ENCODE measurements at regions not wholly inside any gene's neighbourhood (a gene's known extent, or its start where the extent isn't known, plus 50 kb on each side); places are given as distances from the start of the nearest gene placed in this dataset.

- no peak for FAIRE-seq
- intact Hi-C loops (cut with micrococcal nuclease; ENCODE audit: unreplicated experiment) (no loop called here), in situ Hi-C loops (cut with MboI) (no loop called here)
- Histone ChIP-seq H3K4me3 (no peak overlapping the region), H3K27ac (ENCODE audit: control insufficient read depth, insufficient read depth) (no peak overlapping the region), H3K36me3 (ENCODE audit: control insufficient read depth in 2 of 2, insufficient read depth in 2 of 2, low read length in 1 of 2) (no peaks in the 10 kb centered on the region), H3K4me1 (ENCODE audit: control insufficient read depth, insufficient read depth, low read length) (no peaks in the 10 kb centered on the region), H3K4me2 (ENCODE audit: control insufficient read depth, insufficient read depth) (no peak overlapping the region), H3K27me3 (replicated peaks in 1 of 2; ENCODE audit: control insufficient read depth in 2 of 2, insufficient read depth in 2 of 2, low read length in 1 of 2) (no peaks in the 10 kb centered on the region; a peak in 1 of 4 replicates), H2AFZ (ENCODE audit: control insufficient read depth, low read depth, low read length) (no peak overlapping the region), H3K9ac (ENCODE audit: control insufficient read depth, insufficient read depth, low read length) (no peak overlapping the region), H3K79me2 (ENCODE audit: control insufficient read depth, insufficient read depth, low read length) (no peaks in the 10 kb centered on the region), H3K9me3 (replicated peaks; ENCODE audit: control insufficient read depth, insufficient read depth, low read length) (no peaks in the 10 kb centered on the region), H4K20me1 (ENCODE audit: control insufficient read depth, insufficient read depth) (no peaks in the 10 kb centered on the region)
- DNase-seq (ENCODE audit: low read depth, low spot score): no peak
- ATAC-seq: no peak
- RAD21 ChIA-PET (ENCODE audit: unreplicated experiment): no interaction called here
- CTCF ChIA-PET: interaction anchor here (1.2 to 2.0 kb wide), 2 partner anchors 14 to 594 kb away, joined by 3 to 5 read pairs; no protein-coding TSS in a partner anchor
- TF ChIP-seq NR2C1 (IDR thresholded peaks at IDR 0.05) (no peak), FOS (IDR thresholded peaks at IDR 0.05; ENCODE audit: borderline replicate concordance, extremely low read depth, insufficient read length) (no peak), KLF5 (IDR thresholded peaks at IDR 0.05; ENCODE audit: partially characterized antibody) (no peak), ESRRA (IDR thresholded peaks at IDR 0.05; ENCODE audit: low read length) (no peak), ZZZ3 (IDR thresholded peaks at IDR 0.05; ENCODE audit: control insufficient read depth, insufficient read length, low read depth) (no peak), TCF12 (IDR thresholded peaks at IDR 0.05; ENCODE audit: low read depth, low read length) (no peak), CHD4 (IDR thresholded peaks at IDR 0.05) (no peak), ZBED1 (IDR thresholded peaks at IDR 0.05; ENCODE audit: borderline replicate concordance) (no peak), ASH2L (IDR thresholded peaks at IDR 0.05; ENCODE audit: borderline replicate concordance, low read depth) (no peak), ZNF274 (IDR thresholded peaks at IDR 0.05; ENCODE audit: insufficient read depth, insufficient read length) (no peak), RCOR1 (conservative IDR thresholded peaks at IDR 0.05; ENCODE audit: low read depth, low read length) (no peak), STAT3 (IDR thresholded peaks at IDR 0.05; ENCODE audit: low read depth, low read length) (no peak)
- TF ChIP-seq, protein P1, sequence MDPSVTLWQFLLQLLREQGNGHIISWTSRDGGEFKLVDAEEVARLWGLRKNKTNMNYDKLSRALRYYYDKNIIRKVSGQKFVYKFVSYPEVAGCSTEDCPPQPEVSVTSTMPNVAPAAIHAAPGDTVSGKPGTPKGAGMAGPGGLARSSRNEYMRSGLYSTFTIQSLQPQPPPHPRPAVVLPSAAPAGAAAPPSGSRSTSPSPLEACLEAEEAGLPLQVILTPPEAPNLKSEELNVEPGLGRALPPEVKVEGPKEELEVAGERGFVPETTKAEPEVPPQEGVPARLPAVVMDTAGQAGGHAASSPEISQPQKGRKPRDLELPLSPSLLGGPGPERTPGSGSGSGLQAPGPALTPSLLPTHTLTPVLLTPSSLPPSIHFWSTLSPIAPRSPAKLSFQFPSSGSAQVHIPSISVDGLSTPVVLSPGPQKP (IDR thresholded peaks at IDR 0.05; ENCODE audit: low read depth, low read length): no peak
- TF ChIP-seq, protein P2, sequence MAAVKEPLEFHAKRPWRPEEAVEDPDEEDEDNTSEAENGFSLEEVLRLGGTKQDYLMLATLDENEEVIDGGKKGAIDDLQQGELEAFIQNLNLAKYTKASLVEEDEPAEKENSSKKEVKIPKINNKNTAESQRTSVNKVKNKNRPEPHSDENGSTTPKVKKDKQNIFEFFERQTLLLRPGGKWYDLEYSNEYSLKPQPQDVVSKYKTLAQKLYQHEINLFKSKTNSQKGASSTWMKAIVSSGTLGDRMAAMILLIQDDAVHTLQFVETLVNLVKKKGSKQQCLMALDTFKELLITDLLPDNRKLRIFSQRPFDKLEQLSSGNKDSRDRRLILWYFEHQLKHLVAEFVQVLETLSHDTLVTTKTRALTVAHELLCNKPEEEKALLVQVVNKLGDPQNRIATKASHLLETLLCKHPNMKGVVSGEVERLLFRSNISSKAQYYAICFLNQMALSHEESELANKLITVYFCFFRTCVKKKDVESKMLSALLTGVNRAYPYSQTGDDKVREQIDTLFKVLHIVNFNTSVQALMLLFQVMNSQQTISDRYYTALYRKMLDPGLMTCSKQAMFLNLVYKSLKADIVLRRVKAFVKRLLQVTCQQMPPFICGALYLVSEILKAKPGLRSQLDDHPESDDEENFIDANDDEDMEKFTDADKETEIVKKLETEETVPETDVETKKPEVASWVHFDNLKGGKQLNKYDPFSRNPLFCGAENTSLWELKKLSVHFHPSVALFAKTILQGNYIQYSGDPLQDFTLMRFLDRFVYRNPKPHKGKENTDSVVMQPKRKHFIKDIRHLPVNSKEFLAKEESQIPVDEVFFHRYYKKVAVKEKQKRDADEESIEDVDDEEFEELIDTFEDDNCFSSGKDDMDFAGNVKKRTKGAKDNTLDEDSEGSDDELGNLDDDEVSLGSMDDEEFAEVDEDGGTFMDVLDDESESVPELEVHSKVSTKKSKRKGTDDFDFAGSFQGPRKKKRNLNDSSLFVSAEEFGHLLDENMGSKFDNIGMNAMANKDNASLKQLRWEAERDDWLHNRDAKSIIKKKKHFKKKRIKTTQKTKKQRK (IDR thresholded peaks at IDR 0.05; ENCODE audit: low read depth, low read length): no peak
- TF ChIP-seq, protein P3, sequence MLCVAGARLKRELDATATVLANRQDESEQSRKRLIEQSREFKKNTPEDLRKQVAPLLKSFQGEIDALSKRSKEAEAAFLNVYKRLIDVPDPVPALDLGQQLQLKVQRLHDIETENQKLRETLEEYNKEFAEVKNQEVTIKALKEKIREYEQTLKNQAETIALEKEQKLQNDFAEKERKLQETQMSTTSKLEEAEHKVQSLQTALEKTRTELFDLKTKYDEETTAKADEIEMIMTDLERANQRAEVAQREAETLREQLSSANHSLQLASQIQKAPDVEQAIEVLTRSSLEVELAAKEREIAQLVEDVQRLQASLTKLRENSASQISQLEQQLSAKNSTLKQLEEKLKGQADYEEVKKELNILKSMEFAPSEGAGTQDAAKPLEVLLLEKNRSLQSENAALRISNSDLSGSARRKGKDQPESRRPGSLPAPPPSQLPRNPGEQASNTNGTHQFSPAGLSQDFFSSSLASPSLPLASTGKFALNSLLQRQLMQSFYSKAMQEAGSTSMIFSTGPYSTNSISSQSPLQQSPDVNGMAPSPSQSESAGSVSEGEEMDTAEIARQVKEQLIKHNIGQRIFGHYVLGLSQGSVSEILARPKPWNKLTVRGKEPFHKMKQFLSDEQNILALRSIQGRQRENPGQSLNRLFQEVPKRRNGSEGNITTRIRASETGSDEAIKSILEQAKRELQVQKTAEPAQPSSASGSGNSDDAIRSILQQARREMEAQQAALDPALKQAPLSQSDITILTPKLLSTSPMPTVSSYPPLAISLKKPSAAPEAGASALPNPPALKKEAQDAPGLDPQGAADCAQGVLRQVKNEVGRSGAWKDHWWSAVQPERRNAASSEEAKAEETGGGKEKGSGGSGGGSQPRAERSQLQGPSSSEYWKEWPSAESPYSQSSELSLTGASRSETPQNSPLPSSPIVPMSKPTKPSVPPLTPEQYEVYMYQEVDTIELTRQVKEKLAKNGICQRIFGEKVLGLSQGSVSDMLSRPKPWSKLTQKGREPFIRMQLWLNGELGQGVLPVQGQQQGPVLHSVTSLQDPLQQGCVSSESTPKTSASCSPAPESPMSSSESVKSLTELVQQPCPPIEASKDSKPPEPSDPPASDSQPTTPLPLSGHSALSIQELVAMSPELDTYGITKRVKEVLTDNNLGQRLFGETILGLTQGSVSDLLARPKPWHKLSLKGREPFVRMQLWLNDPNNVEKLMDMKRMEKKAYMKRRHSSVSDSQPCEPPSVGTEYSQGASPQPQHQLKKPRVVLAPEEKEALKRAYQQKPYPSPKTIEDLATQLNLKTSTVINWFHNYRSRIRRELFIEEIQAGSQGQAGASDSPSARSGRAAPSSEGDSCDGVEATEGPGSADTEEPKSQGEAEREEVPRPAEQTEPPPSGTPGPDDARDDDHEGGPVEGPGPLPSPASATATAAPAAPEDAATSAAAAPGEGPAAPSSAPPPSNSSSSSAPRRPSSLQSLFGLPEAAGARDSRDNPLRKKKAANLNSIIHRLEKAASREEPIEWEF (IDR thresholded peaks at IDR 0.05; ENCODE audit: insufficient replicate concordance, low read depth, low read length): no peak
- BruUV-seq (replicated peaks): no TSS peak
- SMC1A ChIA-PET (ENCODE audit: uncharacterized antibody, unreplicated experiment): no interaction called here
- POLR2A ChIA-PET: no interaction called here
Measured at GRCh38 chr2:59988341-59988740, 565.1 kb downstream of the BCL11A start.

All from GM12878 (cell line).